C4-2B (cell line): ENCODE measurements at regions not wholly inside any gene's neighbourhood (a gene's known extent, or its start where the extent isn't known, plus 50 kb on each side); places are given as distances from the start of the nearest gene placed in this dataset.

Experiments used
- ZFX ChIP-seq: fragments of 450-650 bp; IDR thresholded peaks from 2 replicates; pipeline ENCODE4 v1.6.1; 2017
- TF ChIP-seq, protein P1 (sequence below): fragments of 450-650 bp; conservative IDR thresholded peaks from 2 replicates; pipeline ENCODE4 v1.5.1; 2017; ENCODE audit warnings: mild to moderate bottlenecking

GRCh38 chr18:76259711-76260110 lies 235.3 kb downstream of the ZNF516 start:
- TF ChIP-seq, protein P1, sequence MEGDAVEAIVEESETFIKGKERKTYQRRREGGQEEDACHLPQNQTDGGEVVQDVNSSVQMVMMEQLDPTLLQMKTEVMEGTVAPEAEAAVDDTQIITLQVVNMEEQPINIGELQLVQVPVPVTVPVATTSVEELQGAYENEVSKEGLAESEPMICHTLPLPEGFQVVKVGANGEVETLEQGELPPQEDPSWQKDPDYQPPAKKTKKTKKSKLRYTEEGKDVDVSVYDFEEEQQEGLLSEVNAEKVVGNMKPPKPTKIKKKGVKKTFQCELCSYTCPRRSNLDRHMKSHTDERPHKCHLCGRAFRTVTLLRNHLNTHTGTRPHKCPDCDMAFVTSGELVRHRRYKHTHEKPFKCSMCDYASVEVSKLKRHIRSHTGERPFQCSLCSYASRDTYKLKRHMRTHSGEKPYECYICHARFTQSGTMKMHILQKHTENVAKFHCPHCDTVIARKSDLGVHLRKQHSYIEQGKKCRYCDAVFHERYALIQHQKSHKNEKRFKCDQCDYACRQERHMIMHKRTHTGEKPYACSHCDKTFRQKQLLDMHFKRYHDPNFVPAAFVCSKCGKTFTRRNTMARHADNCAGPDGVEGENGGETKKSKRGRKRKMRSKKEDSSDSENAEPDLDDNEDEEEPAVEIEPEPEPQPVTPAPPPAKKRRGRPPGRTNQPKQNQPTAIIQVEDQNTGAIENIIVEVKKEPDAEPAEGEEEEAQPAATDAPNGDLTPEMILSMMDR: no peak
- no peak for TF ChIP-seq ZFX
